ENCODE measurements at regions not wholly inside any gene's neighbourhood (a gene's known extent, or its start where the extent isn't known, plus 50 kb on each side); places are given as distances from the start of the nearest gene placed in this dataset.

DNA sequence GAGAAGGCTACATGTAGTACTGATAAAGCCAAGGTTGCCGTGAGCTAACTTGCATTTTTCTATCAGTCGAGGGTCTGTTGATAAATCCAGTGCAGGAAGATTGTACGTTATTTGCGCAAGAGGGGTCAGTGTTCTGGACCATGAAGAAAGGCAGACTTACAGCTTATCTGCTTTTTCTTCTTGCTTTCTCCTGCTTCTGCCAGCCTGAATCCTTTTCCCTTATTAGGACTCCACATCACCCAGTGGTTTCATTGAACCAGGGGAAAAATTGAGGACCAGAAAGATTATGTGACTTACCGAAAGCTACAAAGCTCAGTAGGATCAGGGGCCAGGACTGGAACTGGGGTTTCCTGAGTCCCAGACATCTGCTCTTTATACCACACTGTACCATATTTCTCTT lies 534.6 kb upstream of the BRINP1 start:
- no peaks in the 10 kb centered on the region for H3K4me1 ChIP-seq (replicated peaks)
- no peaks in the 10 kb centered on the region for H3K36me3 ChIP-seq
- H3K9me3 ChIP-seq = no peaks in the 10 kb centered on the region
- TF ChIP-seq POLR2AphosphoS5 (IDR thresholded peaks at IDR 0.05) (no peak), POLR2A (IDR thresholded peaks at IDR 0.05) (no peak)
- TF ChIP-seq, protein P1, sequence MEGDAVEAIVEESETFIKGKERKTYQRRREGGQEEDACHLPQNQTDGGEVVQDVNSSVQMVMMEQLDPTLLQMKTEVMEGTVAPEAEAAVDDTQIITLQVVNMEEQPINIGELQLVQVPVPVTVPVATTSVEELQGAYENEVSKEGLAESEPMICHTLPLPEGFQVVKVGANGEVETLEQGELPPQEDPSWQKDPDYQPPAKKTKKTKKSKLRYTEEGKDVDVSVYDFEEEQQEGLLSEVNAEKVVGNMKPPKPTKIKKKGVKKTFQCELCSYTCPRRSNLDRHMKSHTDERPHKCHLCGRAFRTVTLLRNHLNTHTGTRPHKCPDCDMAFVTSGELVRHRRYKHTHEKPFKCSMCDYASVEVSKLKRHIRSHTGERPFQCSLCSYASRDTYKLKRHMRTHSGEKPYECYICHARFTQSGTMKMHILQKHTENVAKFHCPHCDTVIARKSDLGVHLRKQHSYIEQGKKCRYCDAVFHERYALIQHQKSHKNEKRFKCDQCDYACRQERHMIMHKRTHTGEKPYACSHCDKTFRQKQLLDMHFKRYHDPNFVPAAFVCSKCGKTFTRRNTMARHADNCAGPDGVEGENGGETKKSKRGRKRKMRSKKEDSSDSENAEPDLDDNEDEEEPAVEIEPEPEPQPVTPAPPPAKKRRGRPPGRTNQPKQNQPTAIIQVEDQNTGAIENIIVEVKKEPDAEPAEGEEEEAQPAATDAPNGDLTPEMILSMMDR (IDR thresholded peaks at IDR 0.05) = no peak
- no peaks in the 10 kb centered on the region for H3K27me3 ChIP-seq (replicated peaks; ENCODE audit: insufficient read depth)
- intact Hi-C loops (cut with DNase I) = no loop called here
- 77% methylated on average over 5 of the region's 5 CpGs for WGBS
- H3K27ac ChIP-seq = no peak overlapping the region
- no peak for DNase-seq (ENCODE audit: low spot score)
- no peak overlapping the region for H3K4me3 ChIP-seq

- intact Hi-C loops (cut with DNase I) = no loop called here
- TF ChIP-seq POLR2AphosphoS5 (IDR thresholded peaks at IDR 0.05) (no peak), POLR2A (IDR thresholded peaks at IDR 0.05) (no peak)
- TF ChIP-seq, protein P1 (IDR thresholded peaks at IDR 0.05) = no peak
- Histone ChIP-seq H3K9me3 (no peaks in the 10 kb centered on the region), H3K27me3 (replicated peaks; ENCODE audit: insufficient read depth) (no peaks in the 10 kb centered on the region), H3K36me3 (no peaks in the 10 kb centered on the region), H3K27ac (no peak overlapping the region), H3K4me3 (no peak overlapping the region), H3K4me1 (replicated peaks) (no peaks in the 10 kb centered on the region)
- DNase-seq (ENCODE audit: low spot score) = no peak
- WGBS = 77% methylated on average over 4 of the region's 4 CpGs
Observed at GRCh38 chr9:119902611-119903010, 533.4 kb upstream of the BRINP1 start.

GRCh38 chr9:119898316-119898715 lies 529.1 kb upstream of the BRINP1 start:
- H3K9me3 ChIP-seq = no peaks in the 10 kb centered on the region
- H3K4me1 ChIP-seq (replicated peaks) = no peaks in the 10 kb centered on the region
- no peak for DNase-seq (ENCODE audit: low spot score)
- no peak overlapping the region for H3K4me3 ChIP-seq
- no peak for TF ChIP-seq POLR2AphosphoS5 (IDR thresholded peaks at IDR 0.05)
- TF ChIP-seq, protein P1 (IDR thresholded peaks at IDR 0.05) = no peak
- no peak overlapping the region for H3K27ac ChIP-seq
- no peaks in the 10 kb centered on the region for H3K27me3 ChIP-seq (replicated peaks; ENCODE audit: insufficient read depth)
- intact Hi-C loops (cut with DNase I) = no loop called here
- no peaks in the 10 kb centered on the region for H3K36me3 ChIP-seq

DNA sequence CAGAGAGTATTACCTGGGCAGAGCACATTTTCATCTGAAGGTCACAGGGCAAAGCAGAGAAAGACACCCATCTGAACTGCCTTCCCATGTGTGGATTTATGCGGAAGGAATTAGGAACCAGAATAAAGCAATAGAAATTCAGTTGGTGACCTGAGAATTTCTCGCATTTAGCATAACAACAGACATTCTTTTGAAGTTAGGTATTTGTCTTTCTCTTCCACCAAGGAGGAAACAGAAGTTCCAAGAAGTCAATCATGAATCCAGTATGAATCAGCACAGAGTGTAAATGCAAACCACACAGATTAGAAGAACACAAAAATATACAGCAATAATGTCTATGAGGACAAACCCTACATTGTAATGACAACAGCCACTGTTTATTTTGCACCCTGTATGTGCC lies 515.2 kb upstream of the BRINP1 start:
- no peaks in the 10 kb centered on the region for H3K27me3 ChIP-seq (replicated peaks; ENCODE audit: insufficient read depth)
- no peaks in the 10 kb centered on the region for H3K4me1 ChIP-seq (replicated peaks)
- DNase-seq (ENCODE audit: low spot score) = no peak
- intact Hi-C loops (cut with DNase I) = no loop called here
- TF ChIP-seq POLR2A (IDR thresholded peaks at IDR 0.05) = no peak
- TF ChIP-seq POLR2AphosphoS5 (IDR thresholded peaks at IDR 0.05) = no peak
- TF ChIP-seq, protein P1 (IDR thresholded peaks at IDR 0.05) = no peak
- 66% methylated on average over 2 of the region's 2 CpGs for whole genome bisulfite sequencing
- H3K4me3 ChIP-seq = no peak overlapping the region
- H3K9me3 ChIP-seq = no peaks in the 10 kb centered on the region
- no peak overlapping the region for H3K27ac ChIP-seq
- H3K36me3 ChIP-seq = no peaks in the 10 kb centered on the region

- H3K9me3 ChIP-seq = no peaks in the 10 kb centered on the region
- no peak for DNase-seq (ENCODE audit: low spot score)
- intact Hi-C loops (cut with DNase I) = no loop called here
- no peak overlapping the region for H3K27ac ChIP-seq
- TF ChIP-seq POLR2AphosphoS5 (IDR thresholded peaks at IDR 0.05) = no peak
- TF ChIP-seq POLR2A (IDR thresholded peaks at IDR 0.05) = no peak
- TF ChIP-seq, protein P1 (IDR thresholded peaks at IDR 0.05) = no peak
- WGBS = 74% methylated on average over 6 of the region's 6 CpGs
- H3K4me3 ChIP-seq = no peak overlapping the region
- H3K27me3 ChIP-seq (replicated peaks; ENCODE audit: insufficient read depth) = no peaks in the 10 kb centered on the region
- H3K4me1 ChIP-seq (replicated peaks) = no peaks in the 10 kb centered on the region
- H3K36me3 ChIP-seq = no peaks in the 10 kb centered on the region
Observed at GRCh38 chr9:119881898-119882297, 512.7 kb upstream of the BRINP1 start.
